ENCODE measurements at regions not wholly inside any gene's neighbourhood (a gene's known extent, or its start where the extent isn't known, plus 50 kb on each side); places are given as distances from the start of the nearest gene placed in this dataset.

DNA sequence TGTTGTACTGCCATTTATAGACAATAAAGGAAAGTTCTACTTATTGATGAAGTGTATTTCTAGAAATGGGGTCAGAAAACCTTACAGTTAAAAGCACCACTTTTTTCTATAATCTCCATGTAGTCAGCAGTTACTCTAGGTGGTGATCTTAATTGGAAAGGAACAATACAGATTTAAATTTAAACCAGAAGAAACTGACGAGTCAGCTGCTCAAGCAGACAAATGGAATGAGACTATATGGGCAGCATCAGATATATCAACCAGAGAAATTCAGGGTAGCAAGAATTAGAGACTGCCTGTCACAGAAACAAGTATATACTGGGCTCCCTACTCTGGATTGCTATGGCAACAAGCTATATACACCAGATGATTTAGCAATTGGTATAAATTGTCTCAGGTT is 99.6 kb upstream of the SCG2 start:
- DNase-seq: no peak

DNA sequence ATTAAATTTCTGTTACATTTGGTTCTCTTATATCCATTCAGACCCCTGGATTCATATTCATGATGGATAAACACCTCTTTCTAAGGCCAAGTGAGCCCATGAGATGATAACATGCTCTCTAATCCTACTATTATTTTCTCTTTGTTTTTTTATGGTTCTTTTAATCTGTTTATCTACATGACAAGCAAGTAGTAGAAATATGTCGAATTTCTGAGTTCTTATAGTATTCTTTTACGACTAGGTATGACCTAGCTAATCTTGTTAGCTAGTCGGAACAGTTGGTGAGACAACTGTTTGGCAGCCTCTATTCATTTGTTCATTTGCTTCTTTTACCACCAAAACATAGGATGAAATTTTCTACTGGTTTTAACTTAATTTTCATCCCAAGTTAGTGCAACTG is 98.1 kb upstream of the SCG2 start:
- DNase-seq: no peak

DNA sequence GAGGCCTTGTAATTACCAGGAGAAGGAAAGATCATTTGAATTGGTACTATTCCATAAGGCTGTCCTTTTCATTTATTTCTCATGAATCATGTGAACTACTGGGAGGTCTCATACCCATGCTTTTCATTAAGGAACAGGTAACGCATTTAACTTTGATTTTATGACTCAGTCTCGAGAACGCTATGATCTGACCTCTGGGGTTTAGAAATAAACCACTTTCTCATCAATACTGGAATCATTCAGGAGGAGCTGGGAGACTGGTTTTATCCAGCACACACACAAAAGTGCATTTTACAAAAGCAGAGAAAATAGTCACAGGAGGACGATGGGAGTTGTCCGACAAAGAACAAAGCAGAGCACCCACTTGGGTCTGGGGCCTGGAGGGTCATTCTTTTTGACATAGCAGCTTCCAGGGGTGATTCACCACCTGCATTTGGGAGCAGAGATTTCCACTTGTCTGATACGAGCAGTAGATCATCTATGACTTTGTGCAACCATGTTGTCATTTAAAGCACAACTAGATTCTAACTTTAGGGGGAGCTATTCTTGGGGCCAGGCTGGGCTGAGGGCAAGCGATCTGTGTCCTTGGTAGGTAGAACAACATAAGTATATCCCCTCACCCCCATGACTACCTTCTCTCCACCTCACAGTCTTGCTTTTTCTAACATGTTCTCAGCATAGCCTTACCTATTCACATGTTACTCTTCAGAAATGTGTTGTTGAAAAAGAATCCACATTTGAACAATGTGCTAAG is 95.9 kb upstream of the SCG2 start:
- no peak for DNase-seq

DNA sequence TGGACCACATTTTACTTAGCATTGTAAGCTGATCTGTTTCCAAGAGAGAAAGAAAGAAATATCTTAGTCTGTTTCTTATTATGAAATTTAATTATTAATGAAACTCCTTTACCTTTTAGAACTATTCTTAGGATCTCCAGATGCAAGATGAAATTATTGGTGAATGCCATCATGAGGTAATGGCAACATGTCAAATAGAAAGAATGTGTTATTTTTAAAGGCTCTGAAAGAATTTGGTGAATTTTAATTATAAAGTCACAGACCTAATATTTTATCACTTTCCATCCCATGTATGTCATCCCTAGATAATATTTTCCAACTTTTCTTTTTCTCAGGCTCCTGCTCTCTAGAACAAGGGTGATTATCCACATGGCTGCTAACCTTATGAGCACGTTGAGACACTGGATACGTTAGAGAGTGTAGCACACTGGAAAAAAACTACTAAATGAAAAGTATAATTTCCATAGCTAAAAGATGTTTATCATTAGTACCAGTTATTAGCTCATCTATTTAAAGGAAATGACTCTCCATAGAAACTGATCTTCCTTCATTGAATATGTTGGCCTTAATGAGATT is 95.2 kb upstream of the SCG2 start:
- DNase-seq: no peak

DNA sequence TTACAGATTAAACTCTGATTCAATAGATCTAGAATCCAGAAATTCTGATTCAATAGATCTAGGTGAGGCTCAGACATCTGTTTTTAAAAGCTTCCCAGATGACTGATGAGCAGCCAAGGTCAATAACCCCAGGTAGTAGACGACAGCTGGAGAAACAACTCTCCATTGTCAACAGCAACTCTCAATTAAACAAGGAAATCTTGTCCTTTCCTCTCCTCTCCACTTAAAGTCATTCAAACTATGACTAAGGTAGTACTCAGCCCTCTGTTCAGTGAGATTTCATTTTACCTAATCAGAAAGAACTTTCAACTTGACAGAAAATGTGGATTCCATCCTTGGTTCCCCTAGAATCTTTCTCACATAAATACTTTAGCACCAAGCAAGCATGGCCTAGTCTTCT is 94.6 kb upstream of the SCG2 start:
- no peak for DNase-seq

DNA sequence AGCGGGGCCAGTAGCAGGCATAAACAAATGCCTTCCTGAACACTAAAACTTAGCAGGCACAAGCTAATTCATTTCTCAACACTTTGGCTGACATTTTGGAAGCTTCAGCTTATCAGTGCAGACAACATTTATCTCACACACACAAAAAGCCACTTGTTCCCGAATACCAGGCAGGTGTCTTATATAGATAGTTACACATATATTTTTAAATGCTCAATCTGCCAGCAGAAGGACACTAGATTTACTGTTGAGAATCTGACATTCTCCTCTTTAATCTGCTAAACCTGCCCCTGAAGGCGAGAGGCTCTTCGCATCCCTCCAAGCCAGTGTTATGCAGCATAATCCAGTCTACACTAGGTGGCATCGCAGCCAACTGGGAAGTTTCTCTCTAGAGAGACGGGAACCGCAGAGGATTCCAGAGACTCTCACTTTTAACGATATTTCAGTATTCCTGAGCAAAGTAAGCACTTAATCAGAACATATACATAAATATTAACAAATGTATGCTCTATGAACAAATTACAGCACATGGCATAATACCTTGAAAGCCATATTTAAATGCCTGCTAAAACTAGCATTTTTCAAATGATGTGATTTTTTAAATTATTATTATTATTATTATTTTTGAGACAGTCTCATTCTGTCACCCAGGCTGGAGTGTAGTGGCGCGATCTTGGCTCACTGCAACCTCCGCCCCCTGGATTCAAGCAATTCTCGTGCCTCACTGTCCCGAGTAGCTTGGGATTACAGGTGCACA is 90.2 kb upstream of the SCG2 start:
- peak; percentile 55 for DNase-seq

DNA sequence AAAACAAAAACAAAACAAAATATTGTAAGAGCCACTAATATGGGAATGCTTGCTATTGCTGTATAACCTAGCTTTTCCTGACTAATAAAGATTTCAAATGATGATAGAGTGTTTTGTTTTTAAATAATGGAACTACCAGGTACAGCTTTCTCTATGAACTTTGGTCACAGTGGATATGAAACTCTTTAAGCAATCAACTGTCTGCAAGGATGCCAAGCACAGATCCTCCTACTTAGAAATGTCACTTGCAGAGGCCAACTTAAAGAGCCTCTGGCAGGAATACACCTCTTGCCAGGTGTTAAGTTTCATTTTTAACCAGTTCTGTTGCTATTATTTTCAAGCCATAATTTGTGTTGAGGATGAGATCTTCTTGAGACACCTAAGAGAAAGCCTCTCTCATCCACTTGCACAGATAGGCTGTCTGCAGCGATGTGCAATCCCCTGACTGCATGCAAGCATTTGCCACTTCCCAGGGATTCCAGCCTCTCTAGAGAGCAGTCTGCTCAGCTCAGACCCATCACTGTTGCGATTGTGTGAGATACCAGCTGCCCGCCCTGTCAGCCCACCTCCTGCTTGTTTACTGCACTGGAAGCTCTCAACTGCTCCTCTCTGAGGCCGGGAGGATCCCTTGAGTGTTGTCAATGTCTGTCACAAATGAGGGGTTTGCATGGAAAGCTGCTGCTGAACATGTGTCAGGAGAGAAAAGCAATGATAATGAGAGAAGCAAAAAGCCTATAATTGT is 86.1 kb upstream of the SCG2 start:
- no peak for DNase-seq

DNA sequence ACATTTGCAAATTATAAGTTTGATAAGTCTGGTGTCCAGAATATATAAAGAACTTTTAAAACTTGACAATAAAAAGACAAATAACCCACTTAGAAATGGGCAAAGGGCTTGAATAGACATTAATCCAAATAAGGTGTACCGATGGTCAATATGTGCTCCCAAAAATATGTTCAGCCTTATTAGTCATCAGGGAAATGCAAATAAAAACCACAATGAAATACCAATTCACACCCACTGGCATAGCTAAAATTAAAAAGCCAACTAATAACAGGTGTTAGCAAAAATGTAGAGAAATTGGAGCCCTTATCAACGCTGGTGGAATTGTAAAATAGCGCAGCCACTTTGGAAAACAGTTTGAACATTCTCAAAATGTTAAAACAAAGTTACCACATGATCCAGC is 79.0 kb upstream of the SCG2 start:
- DNase-seq: no peak

DNA sequence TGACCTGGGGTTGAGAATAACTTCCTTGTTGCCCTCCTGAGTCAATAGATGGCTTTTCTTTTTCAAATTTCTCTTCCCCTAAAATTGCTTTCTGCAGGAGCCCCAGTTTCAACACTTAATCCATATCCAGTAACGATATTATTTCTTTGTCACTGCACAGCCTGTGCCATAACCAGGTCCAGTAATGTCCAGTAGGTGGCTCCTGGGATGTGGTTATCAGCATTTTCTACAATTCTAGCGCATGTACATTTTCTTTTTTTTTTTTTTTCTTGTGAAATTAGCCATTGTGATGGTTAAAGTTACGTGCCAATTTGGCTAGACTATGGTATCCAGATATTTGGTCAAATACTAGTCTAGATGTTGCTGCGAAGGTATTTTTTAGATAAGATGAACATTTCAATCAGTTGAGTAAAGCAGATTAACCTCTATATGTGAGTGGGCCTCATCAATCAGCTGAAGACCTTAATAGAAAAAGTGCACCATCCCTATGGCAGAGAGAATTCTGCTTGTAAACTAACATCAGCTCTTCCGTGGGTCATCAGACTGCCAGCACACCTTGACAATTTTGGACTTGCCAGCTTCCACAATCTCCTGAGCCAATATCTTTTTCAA is 72.9 kb upstream of the SCG2 start:
- DNase-seq: peak; percentile 11

DNA sequence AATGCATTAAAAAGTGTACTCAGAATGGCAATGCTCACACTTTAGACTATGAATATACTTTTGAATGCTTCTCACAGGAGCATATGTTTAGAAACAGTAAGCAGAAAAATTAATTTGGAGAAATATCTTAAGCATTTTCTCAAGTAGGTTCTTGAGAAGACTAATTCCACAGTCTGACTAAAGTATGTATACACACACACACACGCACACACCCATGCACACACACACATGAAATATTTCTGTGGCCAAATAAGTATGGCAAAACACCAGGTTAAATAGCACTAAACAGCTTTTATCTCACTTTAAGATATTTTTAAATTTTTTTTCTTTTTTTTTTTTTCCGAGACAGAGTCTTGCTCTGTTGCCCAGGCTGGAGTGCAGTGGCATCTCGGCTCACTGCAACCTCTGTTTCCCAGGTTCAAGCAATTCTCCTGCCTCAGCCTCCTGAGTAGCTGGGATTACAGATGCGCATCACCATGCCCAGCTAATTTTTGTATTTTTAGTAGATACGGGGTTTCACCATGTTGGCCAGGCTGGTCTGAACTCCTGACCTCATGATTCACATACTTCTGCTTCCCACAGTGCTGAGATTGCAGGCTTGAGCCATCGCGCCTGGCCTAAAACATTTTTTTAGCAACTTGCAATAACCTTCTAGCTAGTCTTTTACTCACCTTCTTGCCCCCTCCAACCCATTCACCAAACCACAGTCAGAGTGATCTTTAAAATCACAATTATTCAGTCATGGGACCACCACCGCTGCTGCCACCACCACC is 67.5 kb upstream of the SCG2 start:
- DNase-seq: no peak

DNA sequence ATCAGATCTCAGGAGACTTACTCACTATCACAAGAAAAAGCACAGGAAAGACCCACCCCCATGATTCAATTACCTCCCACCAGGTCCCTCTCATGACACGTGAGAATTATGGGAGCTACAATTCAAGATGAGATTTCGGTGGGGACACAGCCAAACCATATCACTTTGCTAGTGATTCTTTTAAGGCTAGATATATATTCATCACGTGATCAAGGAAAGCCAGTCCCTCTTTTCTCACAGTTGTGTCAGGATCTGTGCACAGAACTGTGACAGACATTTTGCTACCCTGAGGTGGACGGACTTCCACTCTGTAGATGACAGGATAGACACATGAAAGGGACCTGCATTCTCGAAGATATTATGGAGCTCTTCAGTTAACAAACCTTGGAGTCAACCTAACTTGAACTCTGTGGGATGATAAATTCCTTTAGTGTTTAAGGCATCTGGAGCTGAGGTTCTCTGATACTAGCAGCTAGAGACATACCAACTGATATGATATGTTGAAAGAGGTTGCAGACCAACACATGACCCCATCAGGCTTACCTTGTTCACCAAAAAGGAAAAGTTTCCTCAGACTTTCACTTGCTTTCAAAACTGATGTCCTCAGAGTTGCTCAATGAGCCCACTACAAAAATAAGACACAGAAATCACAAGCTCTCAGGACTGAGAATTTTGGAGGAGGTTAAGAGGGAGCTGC is 66.3 kb upstream of the SCG2 start:
- DNase-seq: no peak

DNA sequence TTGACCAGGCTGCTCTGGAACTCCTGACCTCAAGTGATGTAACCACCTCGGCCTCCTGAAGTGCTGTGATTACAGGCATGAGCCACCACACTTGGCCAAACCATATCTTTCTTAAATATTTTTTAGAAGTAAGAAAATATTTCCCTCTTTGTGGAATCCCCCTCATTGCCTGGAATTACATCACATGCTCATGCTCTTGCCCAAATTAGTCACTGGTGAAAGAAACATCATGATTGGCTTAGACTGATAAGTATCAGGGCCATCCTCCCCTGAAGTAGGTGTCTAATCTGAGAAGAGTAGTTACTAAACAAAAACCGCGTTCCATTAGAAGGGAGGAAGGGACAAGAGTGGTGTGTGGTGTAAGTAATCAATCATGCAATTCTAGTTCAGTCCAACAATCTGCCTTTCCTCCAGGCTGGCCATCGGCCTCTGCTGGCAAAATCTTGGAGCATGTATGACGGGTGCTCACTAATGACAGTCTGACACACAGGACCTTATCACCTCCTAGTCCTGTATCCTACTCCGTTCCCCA is 52.3 kb upstream of the SCG2 start:
- DNase-seq: no peak

DNA sequence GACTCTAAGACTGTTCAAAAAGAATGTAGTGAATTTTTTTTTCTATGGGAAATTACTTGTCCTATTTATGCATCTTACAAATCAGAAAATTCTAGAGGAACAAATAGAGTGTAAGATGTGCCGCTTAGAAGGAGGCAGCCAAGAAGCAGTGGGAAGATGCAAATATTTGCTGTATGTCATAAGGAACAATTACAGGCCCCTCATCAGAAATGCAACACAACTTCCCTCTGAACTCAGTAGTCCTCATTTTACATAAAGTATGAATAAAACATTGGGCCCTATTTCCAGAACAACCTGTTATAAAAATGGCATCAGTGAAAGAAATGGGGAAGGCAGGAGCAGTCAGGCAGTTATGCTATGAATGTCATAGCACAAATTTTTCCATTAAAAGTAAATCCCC is 50.7 kb upstream of the SCG2 start:
- DNase-seq: no peak

DNA sequence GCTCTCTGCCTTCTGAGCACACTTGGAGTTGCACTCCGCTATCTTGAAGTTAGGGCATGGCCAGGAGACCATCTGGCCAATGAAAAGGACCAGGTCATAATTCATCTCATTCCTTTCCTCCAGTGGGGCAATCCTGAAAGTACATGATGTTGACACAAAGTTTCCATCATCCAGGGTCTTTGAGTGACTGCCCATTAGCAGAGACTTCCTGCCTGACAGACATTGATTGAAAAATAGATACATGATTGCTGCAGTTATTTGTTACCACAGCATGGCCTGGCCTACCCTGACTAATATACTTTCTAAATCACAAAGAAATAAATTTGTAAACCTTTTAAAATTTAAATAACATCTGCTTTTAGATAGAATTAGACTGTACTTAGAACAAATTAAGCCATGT is 50.0 kb upstream of the SCG2 start:
- no peak for DNase-seq
